Stimulated activated CD8-positive, alpha-beta memory T cell treated with anti-CD3 and anti-CD28 coated beads, Interleukin-4, amount 100 ng/mL, for 48 hours (primary cell): ENCODE measurements at regions not wholly inside any gene's neighbourhood (a gene's known extent, or its start where the extent isn't known, plus 50 kb on each side); places are given as distances from the start of the nearest gene placed in this dataset.

Experiments used
- DNase-seq: peaks from one replicate; pipeline ENCODE4 v3.0.0-alpha.2; 2020

DNA sequence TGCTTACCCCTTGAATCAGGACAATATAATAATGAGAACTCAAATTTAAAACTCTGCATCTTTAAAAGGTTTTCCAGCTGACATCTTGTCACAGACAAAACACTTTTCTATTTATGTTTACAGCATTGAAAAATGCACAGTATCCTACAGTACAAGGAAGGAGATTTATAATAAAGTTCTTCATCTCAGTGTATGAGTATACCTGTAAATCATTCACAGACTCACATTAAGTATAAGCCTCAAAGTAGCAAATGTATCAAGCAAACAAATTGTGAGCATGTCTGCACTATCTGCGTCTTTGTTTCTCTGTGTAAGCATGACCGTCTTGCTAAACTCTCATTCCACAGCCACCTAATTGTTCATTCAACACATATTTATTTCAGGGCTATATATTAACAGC lies 52.8 kb downstream of the PPP1R2C start:
- DNase-seq: no peak

DNA sequence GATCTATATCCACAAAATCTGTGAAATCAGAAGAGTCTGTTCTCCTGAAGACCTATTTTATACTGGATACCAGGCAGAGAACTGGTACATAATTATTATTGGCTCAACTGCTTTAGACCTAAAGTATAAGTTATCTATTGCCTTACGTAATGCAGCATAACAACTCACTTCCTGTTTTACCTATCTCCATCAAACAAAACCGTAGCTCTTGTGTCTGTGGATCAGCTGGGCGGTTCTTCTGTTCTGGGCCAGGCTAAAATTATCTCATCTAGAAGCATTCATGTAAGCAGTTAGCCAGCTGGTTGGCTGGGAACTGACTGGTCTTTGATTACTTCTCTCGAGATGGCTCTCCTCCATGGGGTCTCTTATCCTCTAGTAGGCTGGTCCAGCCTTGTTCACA lies 57.8 kb downstream of the PPP1R2C start:
- no peak for DNase-seq

DNA sequence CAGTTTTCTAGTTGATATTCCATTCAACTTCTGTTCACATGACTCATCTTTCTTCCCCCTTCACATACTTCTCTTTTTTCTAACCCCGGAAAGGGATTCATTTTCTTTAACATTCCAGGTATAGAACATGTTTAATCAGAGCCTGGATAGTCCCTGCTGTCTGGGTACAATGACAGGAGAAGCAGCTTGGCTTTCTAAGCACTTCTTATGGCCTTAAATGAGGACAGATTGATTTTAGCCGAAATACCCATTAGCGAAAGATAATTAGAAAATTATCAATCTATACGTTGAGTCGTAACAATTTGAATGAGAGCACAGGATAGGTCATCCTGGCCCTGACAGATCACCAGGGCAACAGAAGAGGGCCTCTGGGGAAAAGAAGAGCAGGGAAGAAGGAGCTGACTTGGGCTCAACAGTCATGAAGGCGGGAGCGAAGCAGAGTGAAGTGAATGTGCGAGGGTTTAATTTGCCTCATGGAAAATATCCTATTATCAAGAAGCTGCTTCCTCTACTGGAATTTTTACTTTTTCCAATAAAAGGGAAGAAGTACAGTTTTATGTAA lies 62.2 kb downstream of the PPP1R2C start:
- DNase-seq: no peak

DNA sequence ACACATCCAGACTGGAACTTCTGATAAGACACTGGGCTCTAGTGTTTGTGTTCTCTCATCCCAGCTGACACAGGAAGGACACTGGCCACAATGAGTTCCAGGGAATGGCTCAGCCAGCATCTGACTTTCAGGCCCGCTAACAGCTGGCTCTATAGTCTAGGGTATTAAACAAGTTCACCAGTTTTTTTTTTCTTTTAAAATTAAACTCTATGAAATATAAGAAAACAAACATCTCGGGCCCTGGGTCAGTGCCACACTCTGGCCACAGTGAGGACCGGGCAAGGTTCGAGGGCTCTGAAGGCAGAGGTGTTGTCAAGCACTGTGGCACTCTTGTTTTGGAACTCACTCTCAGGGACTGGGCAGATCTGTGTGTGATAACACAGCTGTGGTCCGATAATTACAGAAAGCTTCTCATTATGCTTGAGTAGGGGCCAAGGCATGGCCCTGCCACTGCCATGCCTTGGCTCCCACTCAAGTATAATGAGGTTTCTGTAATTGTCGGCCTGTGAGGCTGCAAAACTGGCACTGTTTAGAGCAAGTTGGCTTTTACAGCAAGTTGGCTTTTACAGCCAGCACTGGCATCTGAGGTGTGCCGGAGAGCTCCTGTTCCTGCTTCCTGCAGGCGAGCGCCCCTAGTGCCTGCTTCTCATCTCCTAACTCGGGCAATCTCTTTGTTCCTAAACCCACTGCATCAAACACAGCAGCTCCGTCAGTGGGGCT lies 62.8 kb downstream of the PPP1R2C start:
- DNase-seq: peak; percentile 36

DNA sequence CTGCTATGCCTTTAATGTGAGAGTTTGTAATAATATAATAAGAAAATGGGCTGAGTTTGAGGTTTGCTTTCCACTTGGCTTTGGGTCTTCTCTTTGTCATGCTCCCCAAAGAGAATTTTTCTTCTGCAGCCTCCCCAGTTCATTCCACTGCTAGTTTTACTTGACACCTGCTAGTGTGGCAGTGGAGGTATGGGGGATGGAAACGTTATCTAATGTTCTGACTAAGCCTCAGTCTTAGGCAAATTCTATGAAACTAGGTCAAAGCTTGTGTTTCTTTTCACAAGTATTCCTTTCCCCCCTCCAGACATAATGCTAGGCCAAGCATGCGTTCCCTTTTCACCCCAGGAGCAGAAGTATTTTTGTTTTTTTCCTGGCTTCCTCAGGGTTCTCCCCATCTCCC lies 67.5 kb downstream of the PPP1R2C start:
- no peak for DNase-seq

DNA sequence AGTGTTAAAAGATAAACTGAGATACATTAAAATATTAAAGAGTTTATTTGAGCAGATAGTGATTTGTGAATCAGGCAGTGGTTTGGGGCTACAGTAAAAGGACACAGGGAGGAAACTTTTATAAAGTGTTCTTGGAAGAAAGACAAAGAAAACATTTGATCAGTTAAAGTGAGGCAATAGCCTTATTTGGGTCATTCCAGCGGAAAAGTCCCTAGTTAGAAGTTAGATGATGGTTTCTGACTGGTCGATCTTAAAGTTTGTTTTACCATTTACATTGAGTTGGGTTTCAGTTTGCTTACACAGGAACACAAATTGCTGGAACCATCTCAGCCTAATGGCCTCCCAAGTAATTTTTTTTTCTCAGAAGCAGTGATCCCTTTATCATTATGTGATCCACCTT lies 69.7 kb downstream of the PPP1R2C start:
- DNase-seq: no peak

DNA sequence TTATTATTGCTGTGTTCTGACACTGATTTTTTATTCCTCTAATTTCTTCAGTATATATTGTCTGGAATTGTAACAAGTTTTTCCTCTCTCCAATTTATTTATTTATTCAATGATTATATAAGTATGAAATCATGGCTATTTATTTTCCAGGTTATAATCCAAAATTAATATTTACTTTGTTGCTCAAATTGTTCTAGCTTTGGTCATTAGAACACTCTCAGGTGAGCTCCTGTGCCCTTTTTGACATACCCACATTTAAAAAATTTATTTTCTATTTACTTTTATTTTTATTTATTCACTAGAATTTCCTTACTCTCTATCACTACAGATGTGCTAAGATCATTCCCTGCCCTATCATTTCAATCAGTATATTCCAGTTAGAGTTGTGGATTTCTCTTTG lies 70.2 kb downstream of the PPP1R2C start:
- no peak for DNase-seq

DNA sequence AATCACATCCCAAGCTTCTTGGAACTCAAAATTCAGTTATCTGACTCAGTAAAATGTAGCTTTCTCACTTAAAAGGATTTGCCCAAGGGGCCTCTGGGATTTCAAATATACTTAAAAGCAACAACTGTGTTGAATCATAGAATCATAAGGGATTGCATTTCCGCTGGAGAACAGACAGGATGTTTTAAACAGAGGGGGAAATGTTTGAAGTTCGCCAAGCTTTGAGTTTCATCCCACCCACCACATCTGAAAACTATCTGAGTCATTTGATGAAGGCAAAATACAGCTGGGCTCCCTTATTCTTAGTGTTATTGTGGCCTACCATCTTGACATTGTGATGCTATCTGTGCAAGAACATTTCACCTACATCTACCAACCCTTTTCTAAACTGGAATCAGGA lies 73.5 kb downstream of the PPP1R2C start:
- DNase-seq: no peak

DNA sequence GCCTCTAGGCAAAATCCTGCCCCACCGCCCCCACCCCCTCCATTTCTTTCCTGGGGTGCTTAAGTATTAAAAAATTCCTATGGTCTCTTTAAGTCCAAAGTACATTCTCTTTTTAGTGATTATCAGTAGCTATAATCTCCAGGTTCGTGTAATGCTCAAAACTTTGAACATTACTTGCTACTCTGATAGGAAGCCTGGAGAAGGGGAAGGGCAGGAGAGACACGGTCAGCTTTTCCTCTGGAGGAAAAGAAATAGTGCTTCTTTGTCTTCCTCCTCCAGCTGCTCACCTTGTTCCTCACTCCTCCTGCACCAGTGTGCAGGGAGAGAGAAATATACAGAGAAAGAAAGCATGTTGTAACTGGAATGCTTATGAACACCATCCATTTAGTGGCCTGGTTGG lies 80.4 kb downstream of the PPP1R2C start:
- no peak for DNase-seq

DNA sequence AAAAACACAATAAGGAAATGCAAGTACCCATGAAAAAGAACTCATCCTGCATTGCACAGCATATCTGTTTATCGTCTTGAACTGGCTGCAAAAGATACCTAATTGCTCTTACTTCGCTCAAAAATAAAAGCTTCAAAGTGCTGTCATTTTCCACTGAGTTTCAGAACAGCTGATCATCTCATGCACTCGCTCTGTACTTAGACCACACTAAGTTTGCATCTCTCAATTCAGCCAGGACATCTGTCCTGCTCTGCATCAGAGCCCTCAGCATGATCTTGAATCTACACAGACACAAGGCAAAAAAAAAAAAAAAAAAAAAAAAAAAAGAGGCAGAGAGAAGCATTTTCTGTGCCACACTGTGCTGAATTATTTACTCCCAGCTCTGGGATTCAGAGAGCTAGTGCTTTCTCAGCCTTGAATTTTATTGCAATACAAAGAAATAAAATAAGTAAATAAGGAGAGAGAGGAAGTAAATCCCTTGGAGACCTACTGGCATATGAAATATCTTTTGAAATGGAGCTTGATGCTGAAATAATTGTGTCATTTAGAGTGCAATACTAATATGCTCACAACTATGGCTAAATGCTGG lies 81.3 kb downstream of the PPP1R2C start:
- no peak for DNase-seq

DNA sequence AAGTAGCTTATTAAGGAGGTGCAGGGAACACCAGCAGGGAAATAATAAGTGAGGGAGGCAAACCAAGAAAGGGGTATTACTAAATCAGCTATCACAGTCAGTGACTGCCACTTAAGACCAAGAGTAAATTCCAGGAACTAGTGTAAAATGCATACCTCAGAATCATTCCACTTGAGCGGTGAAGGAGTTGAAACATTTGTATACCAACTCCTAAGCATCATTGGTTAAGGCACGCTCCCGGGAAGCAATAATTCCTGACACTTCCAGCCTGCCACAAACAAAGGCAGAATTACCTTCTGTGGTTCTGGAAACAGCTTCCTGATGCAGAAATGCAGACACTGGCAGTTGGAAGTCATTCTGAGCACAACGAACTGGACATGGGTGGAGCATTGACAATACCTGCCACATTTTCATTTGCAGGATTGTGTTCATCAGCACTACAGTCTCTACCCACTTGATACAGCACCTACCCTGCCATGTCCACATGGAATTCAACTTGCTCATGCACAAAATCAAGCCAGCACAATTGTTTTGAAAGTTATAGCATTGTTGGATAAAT lies 82.1 kb downstream of the PPP1R2C start:
- no peak for DNase-seq

DNA sequence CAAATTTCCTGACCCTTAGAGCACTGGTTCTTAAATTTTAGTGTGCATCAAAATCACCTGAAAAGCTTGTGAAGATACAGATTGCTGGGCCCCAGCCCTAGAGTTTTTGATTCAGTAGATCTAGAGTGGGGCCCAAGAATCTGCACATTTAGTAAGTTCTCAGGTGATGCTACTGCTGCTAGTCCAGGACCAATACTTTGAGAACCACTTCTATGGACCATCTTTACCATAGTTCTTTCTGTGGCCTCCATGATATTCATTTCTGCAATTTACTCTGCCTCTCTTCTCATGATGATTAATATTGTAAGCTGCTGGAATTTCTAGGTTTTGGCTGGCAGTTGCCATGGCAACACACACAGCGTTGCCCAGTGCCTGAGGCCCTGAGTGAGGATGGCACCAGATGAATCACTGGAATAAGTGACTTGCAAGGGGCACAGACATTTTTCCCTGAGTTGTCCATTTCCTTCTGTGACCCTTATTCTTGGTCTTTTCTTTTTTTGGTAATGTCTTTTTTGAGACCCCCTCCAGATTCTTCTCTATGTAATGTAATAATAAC lies 83.6 kb downstream of the PPP1R2C start:
- peak; percentile 22 for DNase-seq

DNA sequence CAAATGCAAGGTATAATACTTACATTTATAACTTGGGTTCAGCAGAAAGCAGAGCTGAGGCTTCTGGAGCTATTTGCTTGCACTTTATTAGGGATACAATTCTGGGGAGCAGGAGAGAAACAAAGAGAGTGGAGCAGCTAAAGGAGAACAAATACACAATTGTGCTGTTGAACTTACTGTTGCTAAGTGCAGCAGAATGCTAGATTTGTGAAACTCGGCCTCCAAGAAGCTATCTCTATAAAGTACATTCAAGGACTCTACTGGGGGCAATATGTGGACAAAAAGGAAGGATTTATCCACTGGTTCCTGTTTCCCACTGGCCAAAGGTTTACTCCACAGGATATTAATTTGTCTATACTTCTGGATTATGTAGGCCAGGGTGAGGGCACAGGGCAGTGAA lies 86.8 kb downstream of the PPP1R2C start:
- no peak for DNase-seq

DNA sequence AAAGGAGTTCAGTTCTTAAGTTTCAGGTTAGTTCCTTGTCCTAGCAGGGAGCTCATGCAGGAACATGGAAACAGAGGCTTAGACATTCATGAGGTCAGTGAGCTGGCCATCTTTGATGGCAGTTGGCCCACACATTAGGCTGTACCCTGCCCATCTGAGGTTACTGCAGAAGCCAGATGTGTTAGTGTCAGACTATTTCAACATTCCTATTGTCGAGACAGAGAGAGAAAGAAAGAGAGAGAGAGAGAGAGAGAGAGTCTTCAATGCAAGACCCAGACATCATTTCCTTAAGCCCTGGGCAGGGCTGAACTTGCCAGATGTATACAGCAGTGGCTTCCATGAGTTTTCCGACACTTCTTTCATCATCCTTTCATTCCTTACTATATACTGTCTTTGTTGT lies 91.3 kb downstream of the PPP1R2C start:
- DNase-seq: no peak

DNA sequence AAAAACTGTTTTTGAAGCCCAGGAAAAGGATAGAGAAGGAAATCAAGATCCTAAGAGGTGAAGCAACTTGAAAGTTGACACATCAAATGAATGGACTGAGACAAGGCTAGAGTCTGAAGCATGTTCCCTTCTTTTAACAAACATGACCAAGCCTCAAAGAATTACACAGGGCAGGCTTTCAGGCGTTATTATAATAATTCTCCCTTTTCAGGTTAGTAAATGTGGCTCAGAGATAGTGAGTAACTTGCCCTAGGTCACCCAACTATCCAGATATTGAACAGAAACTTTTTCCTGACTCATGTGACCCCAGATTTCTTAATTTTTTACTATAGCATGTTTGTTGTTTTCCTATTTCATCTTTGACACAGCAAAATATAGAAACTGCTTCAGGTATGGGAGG lies 91.7 kb downstream of the PPP1R2C start:
- DNase-seq: no peak

DNA sequence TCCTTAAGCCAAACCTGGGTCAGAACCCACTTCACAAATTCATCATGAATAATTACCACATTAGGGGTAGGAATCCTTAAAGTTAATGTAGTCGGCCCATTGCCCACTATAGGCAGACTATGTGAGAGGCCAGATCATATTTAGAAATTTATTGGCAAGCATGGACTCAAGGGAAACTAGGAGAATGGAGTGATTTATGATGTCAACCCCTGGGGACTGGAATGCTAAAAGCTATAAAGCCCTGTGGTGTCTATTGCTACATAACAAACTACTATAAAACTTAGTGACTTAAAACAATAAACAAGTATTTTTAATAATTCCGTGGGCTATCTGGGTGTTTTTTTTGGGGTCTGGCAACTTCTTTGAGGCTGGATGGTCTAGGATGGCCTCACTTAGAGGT lies 93.9 kb downstream of the PPP1R2C start:
- DNase-seq: no peak

DNA sequence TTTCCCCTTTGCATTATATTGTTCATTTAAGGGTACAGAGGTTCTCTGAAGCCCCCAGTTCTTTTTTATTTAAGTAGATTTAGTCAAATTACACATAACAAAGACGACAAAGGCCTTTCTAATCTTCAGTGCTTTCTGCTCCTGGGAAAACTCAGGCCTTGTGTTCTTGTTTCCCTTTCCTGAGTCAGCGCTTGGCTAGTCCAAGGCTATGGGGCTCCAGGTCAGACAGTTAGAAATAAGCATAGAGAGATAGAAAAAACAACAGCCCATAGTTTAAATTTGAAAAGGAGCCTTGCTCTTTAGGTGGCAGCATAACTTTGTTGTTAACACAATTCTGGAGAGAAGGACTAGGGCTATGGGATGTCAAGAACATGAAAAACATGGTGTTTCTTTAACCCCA lies 97.3 kb downstream of the PPP1R2C start:
- DNase-seq: no peak

DNA sequence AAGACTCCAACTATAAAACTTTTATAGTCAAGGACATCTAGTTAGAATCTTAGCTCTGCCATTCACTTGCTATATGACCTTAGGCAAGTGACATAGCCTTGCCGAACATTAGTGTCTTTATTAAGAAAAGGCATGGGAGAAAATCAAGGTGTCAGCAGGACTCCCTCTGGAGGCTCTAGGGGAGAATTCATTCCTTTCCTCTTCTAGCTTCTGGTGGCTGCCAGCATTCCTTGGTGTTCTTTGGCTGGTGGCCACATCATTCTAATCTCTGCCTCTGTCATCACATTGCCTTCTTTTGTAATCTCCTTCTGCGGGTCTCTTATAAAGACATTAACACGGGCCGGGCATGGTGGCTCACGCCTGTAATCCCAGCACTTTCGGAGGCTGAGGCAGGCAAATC lies 99.8 kb downstream of the PPP1R2C start:
- no peak for DNase-seq

DNA sequence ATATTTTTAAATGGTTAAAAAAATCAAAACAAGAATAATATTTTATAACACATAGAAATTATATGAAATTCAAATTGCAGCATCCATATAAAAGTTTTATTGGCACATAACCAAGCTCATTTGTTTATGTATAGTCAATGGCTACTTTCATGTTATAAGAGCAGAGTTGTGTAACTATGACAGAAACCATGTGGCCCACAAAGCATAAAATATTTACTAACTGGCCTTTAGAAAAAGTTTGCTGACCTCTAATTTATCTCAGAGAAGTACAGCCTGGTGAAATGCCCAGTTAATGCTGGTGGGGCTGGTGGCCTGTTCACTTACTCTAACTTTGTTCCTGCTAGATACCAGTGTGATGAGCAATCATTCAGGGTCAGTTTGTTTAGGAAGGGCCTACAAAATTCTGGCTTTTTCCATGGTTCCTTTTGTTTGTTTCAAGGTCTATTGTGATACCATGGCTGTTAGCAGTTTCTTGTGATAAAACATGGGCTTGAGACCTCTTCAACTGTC lies 104.6 kb downstream of the PPP1R2C start:
- no peak for DNase-seq

DNA sequence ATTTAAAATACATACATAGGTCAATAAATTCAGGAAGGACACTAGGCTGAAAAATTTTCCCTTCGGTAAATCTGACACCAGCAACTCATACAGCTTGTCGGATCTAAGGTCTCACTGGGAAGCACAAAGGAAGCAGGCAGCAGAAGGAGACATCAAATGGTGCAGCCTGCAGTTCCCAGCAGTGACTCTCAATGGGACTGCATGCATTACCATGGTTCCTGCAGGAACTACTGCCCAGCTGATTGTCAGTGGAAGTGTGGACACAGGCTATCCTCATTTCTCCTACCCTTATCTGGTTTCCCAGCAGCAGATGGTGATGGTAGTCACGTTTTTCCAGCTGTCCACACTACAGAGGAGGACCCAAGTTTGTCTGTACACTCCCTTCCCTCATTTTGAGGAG lies 113.3 kb downstream of the PPP1R2C start:
- no peak for DNase-seq

DNA sequence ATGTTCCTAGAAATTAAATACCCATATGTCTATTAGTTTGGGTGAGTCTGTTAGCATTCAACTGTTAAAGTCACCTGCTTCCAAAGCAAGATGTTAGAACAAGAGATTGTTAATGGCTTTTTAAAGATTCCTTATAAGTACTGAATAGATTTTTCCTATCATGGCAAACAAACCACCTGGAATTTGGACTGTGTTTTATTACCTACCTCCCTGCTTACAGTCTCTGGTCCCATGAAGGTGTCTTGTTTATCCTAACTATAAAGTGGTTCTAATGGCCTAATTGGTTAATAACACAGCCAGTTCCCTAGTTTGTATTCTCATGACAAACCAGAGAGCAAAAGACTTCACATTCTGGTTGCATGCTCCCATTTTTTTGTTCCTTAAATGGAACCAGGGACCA lies 149.5 kb downstream of the PPP1R2C start:
- no peak for DNase-seq

DNA sequence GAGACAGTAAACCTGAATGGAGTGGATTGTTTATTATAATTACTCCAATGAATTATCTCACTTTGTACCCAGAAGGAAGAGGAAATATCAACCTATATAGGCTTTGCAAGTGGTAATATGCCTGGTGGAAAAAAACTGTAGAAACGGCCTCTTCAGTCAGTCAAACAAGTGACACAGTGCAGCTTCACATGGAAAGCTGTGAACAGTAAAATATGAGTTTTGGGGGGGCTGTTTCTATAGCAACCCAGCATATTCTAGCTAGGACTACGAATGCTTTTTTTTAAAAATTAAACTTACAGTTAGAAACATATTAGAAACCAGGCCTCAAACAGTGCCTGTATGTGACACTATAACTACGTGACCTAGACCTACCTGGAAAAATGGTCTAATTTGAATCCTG lies 150.1 kb downstream of the PPP1R2C start:
- no peak for DNase-seq

DNA sequence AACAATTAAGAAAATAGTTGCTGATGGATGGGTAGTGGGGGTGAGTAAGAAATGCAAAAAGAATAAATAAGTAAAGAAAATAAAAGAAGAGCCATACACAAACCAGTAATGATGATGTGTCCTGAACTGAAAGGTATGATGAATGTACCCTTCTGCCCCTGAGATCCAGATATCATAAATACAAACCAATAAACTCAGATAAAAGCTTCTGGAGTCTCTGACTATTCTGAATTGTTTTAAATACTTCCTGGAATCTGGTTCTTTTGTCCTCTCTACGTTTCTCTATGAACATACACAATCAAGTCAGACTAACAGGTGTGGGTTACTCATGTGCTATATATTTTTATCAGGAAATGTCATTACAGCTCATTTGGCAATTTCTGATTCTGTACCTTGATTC lies 153.4 kb downstream of the PPP1R2C start:
- DNase-seq: no peak

DNA sequence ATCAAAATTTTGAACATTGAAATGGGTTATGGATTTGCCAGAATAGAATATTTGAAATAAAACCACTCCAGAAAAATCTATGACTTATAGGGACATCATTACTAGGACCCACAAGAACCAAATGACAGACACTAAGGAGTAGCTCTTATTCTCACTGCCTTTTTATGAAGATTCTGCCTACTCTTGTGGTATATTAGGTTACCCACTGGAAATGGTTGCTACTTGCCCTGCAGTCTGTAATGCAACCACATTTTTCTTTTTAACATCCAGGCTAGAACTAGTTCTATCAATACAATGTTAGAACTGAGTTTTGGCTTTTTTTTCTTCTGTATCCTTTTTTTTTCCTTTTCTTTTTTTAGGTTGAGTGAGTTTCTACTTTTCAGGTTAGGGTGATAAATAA lies 158.9 kb downstream of the PPP1R2C start:
- no peak for DNase-seq
